ENCODE measurements at regions not wholly inside any gene's neighbourhood (a gene's known extent, or its start where the extent isn't known, plus 50 kb on each side); places are given as distances from the start of the nearest gene placed in this dataset.

GRCh38 chr22:27571463-27572277 is 229.9 kb downstream of the MN1 start:
- DNase-seq (ENCODE audit: low read depth in 2 of 3, low spot score in 1 of 3): no peak

- DNase-seq (ENCODE audit: low read depth in 2 of 3, low spot score in 1 of 3): no peak
These were observed 229.3 kb downstream of the MN1 start for GRCh38 chr22:27572278-27572666.

- DNase-seq (ENCODE audit: low read depth in 2 of 3, low spot score in 1 of 3): no peak
These were observed 228.1 kb downstream of the MN1 start for GRCh38 chr22:27573280-27574001.

DNA sequence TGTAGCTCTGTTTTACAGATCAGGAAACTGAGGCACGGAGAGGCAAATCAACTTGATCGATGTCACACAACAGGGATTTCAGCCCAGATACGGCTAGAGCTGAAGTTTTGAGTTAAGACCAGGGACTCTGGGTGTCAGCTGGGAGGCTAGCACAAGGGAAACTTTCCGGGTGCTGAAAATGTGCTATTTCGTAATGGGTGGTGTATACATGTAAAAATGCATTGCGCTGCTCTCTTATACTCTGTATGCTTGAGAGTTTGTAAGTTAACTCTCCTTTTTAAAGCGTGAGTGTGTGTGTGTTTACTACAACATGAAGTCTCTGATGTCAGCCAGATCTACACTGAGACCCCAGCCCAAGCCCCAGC is 227.6 kb downstream of the MN1 start:
- DNase-seq (ENCODE audit: low read depth in 2 of 3, low spot score in 1 of 3): no peak

- no peak for DNase-seq (ENCODE audit: low read depth in 2 of 3, low spot score in 1 of 3)
These were observed 226.9 kb downstream of the MN1 start for GRCh38 chr22:27574651-27575050.

DNA sequence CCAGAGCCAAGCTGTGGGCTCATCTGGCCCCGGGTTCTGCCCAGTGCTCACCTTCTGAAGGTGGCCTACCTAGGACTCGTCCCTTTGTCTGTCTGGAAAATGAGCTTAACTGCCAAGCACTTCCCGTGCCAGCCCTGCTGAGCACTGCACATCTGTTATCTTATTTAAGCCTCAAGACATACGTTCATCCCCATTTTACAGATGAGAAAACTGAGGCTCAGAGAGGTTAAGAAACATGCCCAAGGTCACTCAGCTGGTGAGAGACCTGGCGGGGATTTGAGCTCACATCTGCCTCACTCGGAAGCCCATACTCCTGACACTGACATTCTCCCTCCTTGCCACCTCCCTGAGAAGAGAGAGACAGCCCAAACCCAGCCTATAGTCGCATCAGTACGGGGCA is 226.2 kb downstream of the MN1 start:
- DNase-seq (ENCODE audit: low read depth in 2 of 3, low spot score in 1 of 3): no peak

DNA sequence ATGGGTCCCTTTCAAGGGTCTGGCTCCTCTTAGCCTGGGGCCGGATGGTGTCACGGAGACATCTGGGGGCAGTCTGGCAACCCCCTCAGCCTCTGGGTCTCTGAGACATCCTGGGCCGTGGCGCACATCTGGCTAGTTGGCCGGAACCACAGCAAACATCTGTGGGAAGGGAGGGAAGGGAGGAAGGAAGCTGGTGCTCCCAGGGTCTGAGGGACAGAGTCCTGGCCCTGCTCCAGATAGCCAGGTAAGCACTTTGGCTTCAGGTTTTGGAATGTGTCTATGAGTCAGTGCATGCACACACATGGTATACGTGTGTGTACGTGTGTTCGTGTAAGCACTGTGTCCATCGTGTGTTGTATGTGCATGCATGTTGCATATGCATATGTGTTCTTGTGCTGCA is 225.1 kb downstream of the MN1 start:
- DNase-seq (ENCODE audit: low read depth in 2 of 3, low spot score in 1 of 3): no peak

GRCh38 chr22:27576815-27577573 is 224.6 kb downstream of the MN1 start:
- DNase-seq (ENCODE audit: low read depth in 2 of 3, low spot score in 1 of 3): no peak

DNA sequence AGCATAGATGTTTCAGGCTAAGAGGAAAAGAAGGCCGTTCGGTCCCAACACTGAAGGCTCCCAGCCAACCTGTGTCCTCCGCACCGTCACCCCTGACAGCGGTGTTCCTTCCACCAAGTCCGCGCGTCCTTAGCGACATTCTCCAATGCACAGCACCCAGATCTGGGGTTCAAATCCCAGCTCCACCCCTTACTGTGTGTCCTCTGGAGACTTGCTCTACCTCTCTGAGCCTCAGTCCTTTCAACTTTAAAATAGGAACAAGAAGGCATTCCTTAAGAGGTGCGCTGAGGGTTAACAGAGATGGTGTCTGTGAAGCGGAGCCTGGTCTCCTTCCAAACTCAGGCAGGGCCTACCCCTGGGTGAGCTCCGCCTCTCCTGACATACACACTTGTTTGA is 224.0 kb downstream of the MN1 start:
- DNase-seq (ENCODE audit: low read depth in 2 of 3, low spot score in 1 of 3): no peak

DNA sequence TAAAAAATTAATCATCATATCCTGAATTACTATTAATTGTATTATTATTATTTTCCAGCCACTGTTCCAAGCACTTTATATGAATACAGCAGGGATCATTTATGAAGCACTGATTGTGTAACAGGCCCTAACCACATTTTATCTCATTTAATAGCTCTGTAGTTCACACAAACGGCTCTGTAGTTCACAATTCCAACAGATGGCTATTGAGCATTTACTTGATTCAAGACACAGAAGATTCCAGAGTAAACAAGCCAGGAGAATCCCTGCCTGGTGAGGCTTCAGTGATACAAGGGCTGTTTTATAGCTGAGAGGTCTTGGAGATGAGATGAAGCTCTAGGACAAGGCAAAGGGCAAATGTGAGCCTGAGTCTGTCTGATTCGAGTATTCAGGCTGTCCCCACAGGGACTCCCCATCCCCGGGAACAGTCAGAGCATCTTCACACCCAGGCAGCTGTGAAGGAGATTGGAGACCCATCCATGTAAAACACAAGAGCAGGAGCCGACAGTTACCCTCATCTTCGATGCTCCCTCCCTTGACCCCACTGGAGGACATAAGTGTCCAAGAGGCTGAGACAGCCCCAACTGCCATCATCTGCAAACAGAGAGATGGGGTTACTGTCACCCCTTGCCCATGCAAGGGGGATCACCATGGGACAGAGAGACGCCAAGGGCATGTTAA is 222.5 kb downstream of the MN1 start:
- no peak for DNase-seq (ENCODE audit: low read depth in 2 of 3, low spot score in 1 of 3)

- no peak for DNase-seq (ENCODE audit: low read depth in 2 of 3, low spot score in 1 of 3)
These were observed 221.2 kb downstream of the MN1 start for GRCh38 chr22:27580311-27580897.

- no peak for DNase-seq (ENCODE audit: low read depth in 2 of 3, low spot score in 1 of 3)
These were observed 220.3 kb downstream of the MN1 start for GRCh38 chr22:27581236-27581635.

GRCh38 chr22:27581688-27582087 is 219.9 kb downstream of the MN1 start:
- no peak for DNase-seq (ENCODE audit: low read depth in 2 of 3, low spot score in 1 of 3)

DNA sequence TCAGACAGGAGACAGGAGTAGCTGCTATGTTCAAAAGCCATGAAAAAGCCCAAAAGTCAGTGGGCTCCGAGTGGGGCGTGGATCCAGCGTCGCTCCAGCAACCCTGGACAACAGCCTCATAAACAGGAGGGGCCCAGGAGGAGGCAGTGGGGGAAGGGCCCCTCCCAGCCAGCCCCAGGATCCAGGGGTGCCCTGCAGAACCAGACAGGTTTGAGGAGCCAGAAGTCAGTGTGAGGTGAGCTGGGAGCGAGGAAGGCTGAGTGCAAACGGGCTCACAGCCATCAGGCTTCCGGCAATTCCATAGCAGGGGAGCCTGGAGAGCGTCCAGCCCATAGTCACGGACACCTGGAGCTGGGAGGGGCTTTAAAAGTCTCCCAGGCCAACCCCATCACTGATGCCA is 217.7 kb downstream of the MN1 start:
- DNase-seq (ENCODE audit: low read depth in 2 of 3, low spot score in 1 of 3): no peak

DNA sequence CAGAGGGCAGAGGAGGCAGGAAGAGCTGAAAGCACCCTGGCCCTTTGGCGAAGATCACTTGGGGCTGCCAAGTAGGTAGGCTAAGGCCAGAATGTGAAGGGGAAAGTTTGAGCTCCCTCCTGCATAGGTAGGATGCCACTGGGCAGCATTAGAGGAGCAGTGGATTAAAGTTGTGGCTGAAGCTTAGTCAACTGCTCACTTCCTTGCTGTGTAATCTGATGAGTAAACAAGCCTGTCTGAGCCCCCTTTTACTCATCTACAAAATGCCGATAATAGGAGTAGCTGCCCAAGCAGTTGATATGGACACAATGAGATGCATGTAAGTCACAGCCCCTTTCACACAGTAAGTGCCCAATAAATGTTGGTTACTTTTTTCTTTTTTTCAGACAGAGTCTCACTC is 216.4 kb downstream of the MN1 start:
- DNase-seq (ENCODE audit: low read depth in 2 of 3, low spot score in 1 of 3): no peak

GRCh38 chr22:27588268-27588667 is 213.3 kb downstream of the MN1 start:
- no peak for DNase-seq (ENCODE audit: low read depth in 2 of 3, low spot score in 1 of 3)

DNA sequence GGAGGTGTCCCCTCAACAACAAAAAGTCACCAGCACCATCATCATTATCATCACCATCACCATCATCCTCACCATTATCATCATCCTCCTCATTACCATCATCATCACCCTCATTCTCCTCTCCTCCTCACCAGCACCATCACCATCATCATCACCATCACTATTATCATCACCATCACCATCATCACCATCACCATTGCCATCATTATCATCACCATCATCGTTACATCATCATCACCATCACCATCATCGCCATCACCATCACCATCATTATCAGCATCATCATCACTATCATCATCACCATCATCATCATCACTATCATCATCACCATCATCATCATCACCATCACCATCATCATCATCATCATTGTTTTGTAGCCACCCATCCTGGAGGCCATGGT is 212.6 kb downstream of the MN1 start:
- no peak for DNase-seq (ENCODE audit: low read depth in 2 of 3, low spot score in 1 of 3)

DNA sequence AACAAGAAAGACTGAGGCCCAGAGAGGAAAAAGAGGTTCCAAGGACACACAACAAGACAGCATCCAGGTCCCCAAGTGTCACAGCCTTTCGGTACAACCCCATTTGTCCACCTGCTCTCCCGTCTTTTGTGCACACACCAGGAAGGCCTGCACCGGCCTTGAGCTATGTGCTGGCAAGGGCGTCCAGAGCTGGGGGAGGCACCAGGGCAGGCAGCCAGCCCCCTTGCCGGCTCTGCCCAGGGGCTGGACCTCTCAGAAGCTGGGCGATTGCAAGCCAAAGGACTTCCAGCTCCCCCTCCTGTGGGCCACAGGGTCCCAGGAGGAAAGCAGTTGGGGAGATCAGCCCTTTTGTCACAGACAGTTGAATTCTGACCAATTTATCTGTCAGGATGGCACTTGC is 210.5 kb downstream of the MN1 start:
- DNase-seq (ENCODE audit: low read depth in 2 of 3, low spot score in 1 of 3): no peak

DNA sequence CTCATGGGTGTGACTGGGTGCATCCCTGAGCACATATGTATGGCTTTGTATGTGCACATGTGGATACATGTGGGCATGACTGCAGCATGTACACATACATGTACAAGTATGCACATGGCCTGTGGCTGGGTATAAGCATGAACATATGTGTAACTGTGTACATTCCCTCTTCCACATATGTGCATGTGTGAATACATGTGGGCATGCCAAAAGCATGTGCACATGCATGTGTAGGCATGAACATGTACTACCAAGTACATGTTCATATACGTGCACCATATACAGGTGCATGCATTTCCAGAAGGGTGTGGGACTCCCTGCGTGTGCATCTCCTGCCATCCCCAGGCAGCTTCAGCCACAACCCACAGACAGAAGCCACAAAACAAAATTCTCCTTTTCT is 208.2 kb downstream of the MN1 start:
- DNase-seq (ENCODE audit: low read depth in 2 of 3, low spot score in 1 of 3): no peak

DNA sequence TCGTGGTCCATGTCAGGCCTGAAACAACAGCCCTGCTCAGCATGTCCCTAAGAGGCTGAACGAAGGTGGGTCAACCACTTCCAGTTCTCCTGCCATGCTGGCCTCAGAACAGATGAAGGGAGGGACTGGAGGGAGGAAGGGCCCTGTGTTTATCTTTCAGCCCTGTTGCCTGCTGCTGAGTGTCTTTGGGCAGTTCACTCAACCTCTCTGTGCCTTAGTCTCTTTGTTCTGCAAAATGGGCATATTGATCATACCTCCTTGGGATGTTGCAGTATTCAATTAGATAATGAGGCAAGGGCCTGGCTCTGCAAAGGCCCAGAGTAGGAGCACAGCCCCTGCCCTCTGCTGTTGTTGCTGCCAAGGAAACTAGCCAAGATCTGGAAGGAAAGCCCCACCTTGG is 207.5 kb downstream of the MN1 start:
- no peak for DNase-seq (ENCODE audit: low read depth in 2 of 3, low spot score in 1 of 3)

- DNase-seq (ENCODE audit: low read depth in 2 of 3, low spot score in 1 of 3): no peak
These were observed 207.0 kb downstream of the MN1 start for GRCh38 chr22:27594474-27595134.

Measured in stimulated activated CD4-positive, alpha-beta T cell treated with anti-CD3 and anti-CD28 coated beads, Interleukin-12 subunit alpha, Interleukin-12 subunit beta, amount 100 ng/mL, for 48 hours (primary cell).